ENCODE measurements at regions not wholly inside any gene's neighbourhood (a gene's known extent, or its start where the extent isn't known, plus 50 kb on each side); places are given as distances from the start of the nearest gene placed in this dataset.

- no peaks in the 10 kb centered on the region for H3K9me3 ChIP-seq (ENCODE audit: low read depth)
- H3K79me2 ChIP-seq = no peaks in the 10 kb centered on the region
- no peaks in the 10 kb centered on the region for H3K36me3 ChIP-seq (replicated peaks; ENCODE audit: insufficient read depth, low read depth)
- no peak overlapping the region for H3K4me3 ChIP-seq
- peaks cover 8% of the 10 kb centered on the region for H3K4me1 ChIP-seq (ENCODE audit: insufficient read depth)
- H3K27me3 ChIP-seq = no peaks in the 10 kb centered on the region
- H3K4me2 ChIP-seq = no peak overlapping the region
- H3K27ac ChIP-seq = no peak overlapping the region
- WGBS (ENCODE audit: low lambda C conversion rate, missing lambda C conversion rate) = 64% methylated on average over 6 of the region's 6 CpGs
- no peaks in the 10 kb centered on the region for H3K9me2 ChIP-seq (replicated peaks; ENCODE audit: insufficient read depth)
- DNase-seq (ENCODE audit: low spot score) = no peak
- no peak overlapping the region for H2AFZ ChIP-seq
- TF ChIP-seq CTCF (IDR thresholded peaks at IDR 0.05; ENCODE audit: poor library complexity) (no peak), EZH2 (IDR thresholded peaks at IDR 0.05; ENCODE audit: borderline replicate concordance) (no peak)
- H4K20me1 ChIP-seq (ENCODE audit: insufficient read depth, poor library complexity, severe bottlenecking) = no peaks in the 10 kb centered on the region
Observed at GRCh38 chr2:217535957-217536708, 466.7 kb downstream of the TNS1 start.

GRCh38 chr2:217530392-217531090 lies 472.3 kb downstream of the TNS1 start:
- no peaks in the 10 kb centered on the region for H3K9me2 ChIP-seq (replicated peaks; ENCODE audit: insufficient read depth)
- peak overlapping the region; percentile 22 for H2AFZ ChIP-seq
- TF ChIP-seq EZH2 (IDR thresholded peaks at IDR 0.05; ENCODE audit: borderline replicate concordance) = no peak
- no peaks in the 10 kb centered on the region for H3K79me2 ChIP-seq
- H3K4me3 ChIP-seq = no peak overlapping the region
- H3K4me2 ChIP-seq = peak overlapping the region; percentile 33
- H4K20me1 ChIP-seq (ENCODE audit: insufficient read depth, poor library complexity, severe bottlenecking) = no peaks in the 10 kb centered on the region
- H3K27me3 ChIP-seq = no peaks in the 10 kb centered on the region
- peak; percentile 58 for DNase-seq (ENCODE audit: low spot score)
- peak overlapping the region; percentile 95 for H3K27ac ChIP-seq
- H3K9me3 ChIP-seq (ENCODE audit: low read depth) = no peaks in the 10 kb centered on the region
- H3K36me3 ChIP-seq (replicated peaks; ENCODE audit: insufficient read depth, low read depth) = no peaks in the 10 kb centered on the region
- peaks cover 16% of the 10 kb centered on the region for H3K4me1 ChIP-seq (ENCODE audit: insufficient read depth)
- 71% methylated on average over 2 of the region's 2 CpGs for WGBS (ENCODE audit: low lambda C conversion rate, missing lambda C conversion rate)

- Histone ChIP-seq H3K4me2 (no peak overlapping the region), H2AFZ (no peak overlapping the region), H3K9me3 (ENCODE audit: low read depth) (no peaks in the 10 kb centered on the region), H3K4me1 (ENCODE audit: insufficient read depth) (peaks cover 16% of the 10 kb centered on the region), H3K4me3 (no peak overlapping the region), H3K79me2 (no peaks in the 10 kb centered on the region), H3K27me3 (no peaks in the 10 kb centered on the region), H4K20me1 (ENCODE audit: insufficient read depth, poor library complexity, severe bottlenecking) (no peaks in the 10 kb centered on the region), H3K27ac (peak overlapping the region; percentile 95), H3K36me3 (replicated peaks; ENCODE audit: insufficient read depth, low read depth) (no peaks in the 10 kb centered on the region), H3K9me2 (replicated peaks; ENCODE audit: insufficient read depth) (no peaks in the 10 kb centered on the region)
- no peak for TF ChIP-seq EZH2 (IDR thresholded peaks at IDR 0.05; ENCODE audit: borderline replicate concordance)
- no peak for TF ChIP-seq EZH2phosphoT487 (IDR thresholded peaks at IDR 0.05; ENCODE audit: low read depth, severe bottlenecking, unreplicated experiment)
- WGBS (ENCODE audit: low lambda C conversion rate, missing lambda C conversion rate) = 92% methylated on average over 2 of the region's 2 CpGs
- DNase-seq (ENCODE audit: low spot score) = no peak
Observed at GRCh38 chr2:217529271-217529670, 473.5 kb downstream of the TNS1 start.

- Histone ChIP-seq H3K4me1 (ENCODE audit: insufficient read depth) (peaks cover 16% of the 10 kb centered on the region), H3K79me2 (no peaks in the 10 kb centered on the region), H2AFZ (no peak overlapping the region), H3K27ac (no peak overlapping the region), H3K4me3 (no peak overlapping the region), H3K36me3 (replicated peaks; ENCODE audit: insufficient read depth, low read depth) (no peaks in the 10 kb centered on the region), H4K20me1 (ENCODE audit: insufficient read depth, poor library complexity, severe bottlenecking) (no peaks in the 10 kb centered on the region), H3K9me2 (replicated peaks; ENCODE audit: insufficient read depth) (no peaks in the 10 kb centered on the region), H3K4me2 (no peak overlapping the region), H3K9me3 (ENCODE audit: low read depth) (no peaks in the 10 kb centered on the region), H3K27me3 (no peaks in the 10 kb centered on the region)
- TF ChIP-seq EZH2phosphoT487 (IDR thresholded peaks at IDR 0.05; ENCODE audit: low read depth, severe bottlenecking, unreplicated experiment) = no peak
- no peak for TF ChIP-seq EZH2 (IDR thresholded peaks at IDR 0.05; ENCODE audit: borderline replicate concordance)
- no peak for TF ChIP-seq CTCF (IDR thresholded peaks at IDR 0.05; ENCODE audit: poor library complexity)
- no peak for DNase-seq (ENCODE audit: low spot score)
- 78% methylated on average over 4 of the region's 4 CpGs for WGBS (ENCODE audit: low lambda C conversion rate, missing lambda C conversion rate)
Observed at GRCh38 chr2:217527590-217528202, 475.1 kb downstream of the TNS1 start.
